Sigmoid colon (tissue), 6 donors: ENCODE measurements at regions not wholly inside any gene's neighbourhood (a gene's known extent, or its start where the extent isn't known, plus 50 kb on each side); places are given as distances from the start of the nearest gene placed in this dataset.

Experiments
- DNase-seq: peaks from one replicate; pipeline ENCODE4 v3.0.0-alpha.2; 2019
- H3K27ac ChIP-seq, 4 donors: fragments of 200-600 bp; sonication (generic); one replicate each; pipeline ENCODE4 v1.5.1; 2016 to 2019; ENCODE audit warnings: mild to moderate bottlenecking in 1 of 4
- H3K27me3 ChIP-seq, 3 donors: fragments of 200-600 bp; sonication (generic); one replicate each; pipeline ENCODE4 v1.5.1; 2019; ENCODE audit warnings: mild to moderate bottlenecking in 1 of 3
- H3K36me3 ChIP-seq, 4 donors: fragments of 200-600 bp; sonication (generic); one replicate each; pipeline ENCODE4 v1.5.1; 2016 to 2019
- H3K4me1 ChIP-seq, 4 donors: fragments of 200-600 bp; sonication (generic); one replicate each; pipeline ENCODE4 v1.5.1; 2017 to 2019
- H3K4me3 ChIP-seq, 4 donors: fragments of 200-600 bp; sonication (generic); one replicate each; pipeline ENCODE4 v1.5.1; 2017 to 2019; ENCODE audit warnings: mild to moderate bottlenecking in 2 of 4, moderate library complexity in 1 of 4
- H3K9me3 ChIP-seq, 4 donors: fragments of 200-600 bp in 3 of 4; sonication (generic) in 3 of 4; one replicate each; pipeline versions ENCODE4 v1.5.1 to v1.6.1; 2013 to 2019
- CTCF ChIP-seq, 4 experiments: fragments of 450-650 bp in 3 of 4; fragments of 200-600 bp in 1 of 4; IDR thresholded peaks; one replicate each; pipeline ENCODE4 v1.5.1; 2016 to 2019; ENCODE audit warnings: antibody characterized with exemption in 4 of 4, mild to moderate bottlenecking in 3 of 4, moderate library complexity in 2 of 4
- EP300 ChIP-seq, 4 donors: sonication (generic); formaldehyde crosslinking; IDR thresholded peaks; one replicate each; pipeline ENCODE4 v1.6.1; 2017; ENCODE audit warnings: antibody characterized with exemption in 4 of 4
- POLR2A ChIP-seq, 2 donors: fragments of 450-650 bp; IDR thresholded peaks; one replicate each; pipeline ENCODE4 v1.6.1; 2016; ENCODE audit warnings: antibody characterized with exemption in 2 of 2, mild to moderate bottlenecking in 2 of 2, moderate library complexity in 2 of 2
- POLR2AphosphoS5 ChIP-seq, 4 donors: sonication (generic); formaldehyde crosslinking; IDR thresholded peaks; one replicate each; pipeline ENCODE4 v1.6.1; 2017; ENCODE audit warnings: antibody characterized with exemption in 4 of 4
- WGBS, 2 donors: extraction: QIAGEN DNeasy Blood & Tissue Kit; methylation state at CpG; one replicate each; pipeline ENCODE4 v1.1.7; 2013; 5-methylcytosine and 5-hydroxymethylcytosine counted together
- intact Hi-C: fragments of 100-400 bp; cut with DNase I; formaldehyde crosslinking; loops from one replicate; pipeline ENCODE4 v1.15.1; 2023
- donor health status: healthy with polysubstance abuse.
- donor health status: healthy.

- no peak for TF ChIP-seq EP300 (IDR thresholded peaks at IDR 0.05)
- TF ChIP-seq CTCF (IDR thresholded peaks at IDR 0.05): no peak
- no peak for TF ChIP-seq POLR2A (IDR thresholded peaks at IDR 0.05)
- TF ChIP-seq POLR2AphosphoS5 (IDR thresholded peaks at IDR 0.05): no peak
- no peak for DNase-seq
- WGBS, 2 donors: 91 to 94% methylated on average over 8 of the region's 8 CpGs
- Histone ChIP-seq H3K27ac (no peak overlapping the region), H3K9me3 (no peaks in the 10 kb centered on the region), H3K36me3 (peaks cover 0 to under 1% (median 0%) of the 10 kb centered on the region in 4 donors), H3K4me3 (no peak overlapping the region), H3K4me1 (no peaks in the 10 kb centered on the region), H3K27me3 (no peaks in the 10 kb centered on the region)
- intact Hi-C loops: no loop called here
These were observed 127.3 kb upstream of the PACRGL start for GRCh38 chr4:20572976-20573375.

- 73 to 85% methylated on average over 1 of the region's 1 CpG for WGBS, 2 donors
- Histone ChIP-seq H3K36me3 (no peaks in the 10 kb centered on the region), H3K27ac (no peak overlapping the region), H3K4me3 (no peak overlapping the region), H3K27me3 (no peaks in the 10 kb centered on the region), H3K9me3 (no peaks in the 10 kb centered on the region), H3K4me1 (no peaks in the 10 kb centered on the region)
- no peak for DNase-seq
- no peak for TF ChIP-seq POLR2AphosphoS5 (IDR thresholded peaks at IDR 0.05)
- intact Hi-C loops: no loop called here
These were observed 125.3 kb upstream of the PACRGL start for GRCh38 chr4:20574986-20575385.

- no peaks in the 10 kb centered on the region for H3K27me3 ChIP-seq
- no peak overlapping the region for H3K4me3 ChIP-seq
- WGBS, 2 donors: 91 to 93% methylated on average over 5 of the region's 5 CpGs
- intact Hi-C loops: no loop called here
- TF ChIP-seq CTCF (IDR thresholded peaks at IDR 0.05) (no peak), EP300 (IDR thresholded peaks at IDR 0.05) (no peak), POLR2AphosphoS5 (IDR thresholded peaks at IDR 0.05) (no peak), POLR2A (IDR thresholded peaks at IDR 0.05) (no peak)
- no peaks in the 10 kb centered on the region for H3K4me1 ChIP-seq
- DNase-seq: no peak
- no peaks in the 10 kb centered on the region for H3K9me3 ChIP-seq
- H3K27ac ChIP-seq: no peak overlapping the region
- no peaks in the 10 kb centered on the region for H3K36me3 ChIP-seq
These were observed 124.8 kb upstream of the PACRGL start for GRCh38 chr4:20575486-20575885.

- Histone ChIP-seq H3K27me3 (no peaks in the 10 kb centered on the region), H3K36me3 (no peaks in the 10 kb centered on the region), H3K27ac (no peak overlapping the region), H3K4me1 (no peaks in the 10 kb centered on the region), H3K4me3 (no peak overlapping the region), H3K9me3 (no peaks in the 10 kb centered on the region)
- intact Hi-C loops: no loop called here
- TF ChIP-seq POLR2A (IDR thresholded peaks at IDR 0.05): no peak
- no peak for TF ChIP-seq POLR2AphosphoS5 (IDR thresholded peaks at IDR 0.05)
- TF ChIP-seq EP300 (IDR thresholded peaks at IDR 0.05): no peak
- no peak for TF ChIP-seq CTCF (IDR thresholded peaks at IDR 0.05)
- DNase-seq: no peak
These were observed 123.4 kb upstream of the PACRGL start for GRCh38 chr4:20576861-20577260.

GRCh38 chr4:20577702-20578101 is 122.6 kb upstream of the PACRGL start:
- DNase-seq: no peak
- H3K4me3 ChIP-seq: no peak overlapping the region
- no peak overlapping the region for H3K27ac ChIP-seq
- 70 to 83% methylated on average over 2 of the region's 2 CpGs for WGBS, 2 donors
- no peaks in the 10 kb centered on the region for H3K27me3 ChIP-seq
- H3K9me3 ChIP-seq: no peaks in the 10 kb centered on the region
- no peaks in the 10 kb centered on the region for H3K36me3 ChIP-seq
- intact Hi-C loops: no loop called here
- no peak for TF ChIP-seq POLR2AphosphoS5 (IDR thresholded peaks at IDR 0.05)
- no peak for TF ChIP-seq EP300 (IDR thresholded peaks at IDR 0.05)
- TF ChIP-seq CTCF (IDR thresholded peaks at IDR 0.05): no peak
- no peak for TF ChIP-seq POLR2A (IDR thresholded peaks at IDR 0.05)
- H3K4me1 ChIP-seq: no peaks in the 10 kb centered on the region
